Left cardiac atrium (tissue), 4 donors: ENCODE measurements at regions not wholly inside any gene's neighbourhood (a gene's known extent, or its start where the extent isn't known, plus 50 kb on each side); places are given as distances from the start of the nearest gene placed in this dataset.

Source experiments
- ATAC-seq, 2 donors: fragments of 200-7000 bp; cut with Tn5 transposase; one replicate each; pipeline ENCODE4 v1.9.1; 2020; ENCODE audit warnings: mild to moderate bottlenecking in 2 of 2, moderate library complexity in 2 of 2
- DNase-seq: peaks from one replicate; pipeline ENCODE4 v3.0.0-alpha.2; 2020
- intact Hi-C, 2 donors: fragments of 100-400 bp; cut with DNase I; formaldehyde crosslinking; loops; one replicate each; pipeline versions ENCODE4 v1.14.1 to v1.15.1; 2022 to 2023
- donor health status: DM: no; HTN: yes; CAD: no.
- donor health status: DM: no; HTN: yes; CAD: no; lungs with severe emphysema.
- donor health status: DM: yes; HTN: yes; CAD: no.
- donor health status: Dilated cardiomyopathy.

DNA sequence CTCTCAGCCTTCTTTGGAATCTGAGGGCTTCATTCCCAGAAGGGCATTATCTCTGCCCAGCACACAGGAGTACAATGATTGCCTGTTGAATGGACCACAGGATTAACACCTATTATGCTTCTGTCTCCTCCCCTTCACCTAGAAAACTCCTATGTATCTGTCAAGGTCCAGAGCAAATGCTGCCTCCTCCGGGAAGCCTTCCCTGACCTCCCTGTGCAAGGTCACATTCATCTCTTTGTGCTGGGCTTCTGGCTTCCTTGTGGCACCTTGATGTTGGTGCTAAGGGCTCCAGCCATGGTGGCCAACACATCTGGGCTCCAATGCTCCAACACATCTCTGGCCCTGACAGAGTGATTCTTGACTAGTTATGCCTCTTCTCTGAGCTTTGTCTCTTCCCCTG lies 49.9 kb upstream of the ATP2B2 start:
- intact Hi-C loops: no loop called here
- no peak for ATAC-seq
- DNase-seq: no peak

DNA sequence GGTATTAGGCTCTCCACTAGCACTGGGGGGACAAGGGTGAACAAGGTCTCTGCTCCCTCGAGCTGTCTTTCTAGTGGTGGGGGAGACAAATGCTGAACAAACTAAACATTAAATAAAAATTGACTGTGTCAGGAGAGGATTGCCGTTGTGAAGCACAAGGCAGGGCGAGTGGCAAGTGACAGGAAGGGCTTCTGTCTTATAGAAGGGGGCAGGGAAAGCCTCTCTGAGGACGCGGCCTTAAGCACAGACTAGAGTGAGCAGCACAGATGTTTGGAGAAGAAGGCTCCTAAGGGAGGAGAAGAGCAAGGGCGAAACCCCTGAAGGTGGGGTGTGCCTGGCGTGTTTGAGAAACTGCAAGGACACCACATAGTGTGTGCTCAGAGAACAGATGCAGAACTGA lies 50.9 kb upstream of the ATP2B2 start:
- ATAC-seq: no peak
- DNase-seq: no peak
- intact Hi-C loops: no loop called here

DNA sequence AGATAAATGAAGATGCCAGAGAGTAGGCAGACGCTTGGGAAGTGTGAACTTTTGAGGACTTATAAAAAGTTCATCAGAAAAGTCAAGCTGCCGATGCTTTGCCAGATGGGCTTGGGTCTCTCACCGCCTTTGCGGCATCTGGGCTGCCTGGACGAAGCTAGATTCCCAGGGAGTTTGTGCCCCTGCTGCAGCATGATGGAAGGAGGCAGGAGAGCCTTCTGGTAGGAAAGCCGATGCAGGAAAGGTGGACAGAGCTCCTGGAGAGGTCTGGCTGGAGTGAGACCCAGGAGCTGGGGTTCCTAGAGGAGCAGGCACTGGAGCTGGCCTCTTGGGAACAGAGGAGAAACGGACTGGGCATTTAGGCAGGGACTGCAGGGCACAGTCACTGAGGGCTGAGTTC lies 51.9 kb upstream of the ATP2B2 start:
- intact Hi-C loops: no loop called here
- no peak for DNase-seq
- no peak for ATAC-seq

DNA sequence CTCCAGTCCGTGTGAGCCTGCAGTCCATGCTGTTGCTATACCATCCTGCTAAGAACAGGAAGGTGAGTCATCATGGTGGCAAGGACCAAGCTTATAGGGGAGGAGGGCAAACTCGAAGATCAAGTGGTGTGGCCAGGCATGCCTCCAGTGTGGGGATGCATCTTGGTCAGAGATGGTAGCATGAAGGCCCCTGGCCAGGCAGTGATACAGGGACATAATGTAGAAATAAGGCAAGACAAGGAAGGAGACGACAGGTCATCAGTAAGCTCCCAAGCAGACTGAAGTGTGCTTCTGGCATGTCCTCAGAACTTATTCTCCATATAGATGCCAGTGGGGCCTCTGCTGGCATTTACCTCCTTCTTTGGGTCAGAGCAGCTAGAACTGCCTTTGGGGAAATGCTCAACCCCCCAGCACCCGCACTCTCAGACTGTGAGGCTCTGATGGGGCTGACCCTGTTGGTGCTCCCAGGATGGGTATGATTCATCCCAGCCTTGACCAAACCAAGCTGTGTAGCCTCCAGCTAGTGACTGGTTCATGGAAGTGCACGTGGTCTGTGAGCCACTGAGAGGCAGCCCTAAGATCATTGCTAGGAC lies 52.5 kb upstream of the ATP2B2 start:
- intact Hi-C loops: no loop called here
- ATAC-seq: peak in 1 of 2 donors; percentile 25
- DNase-seq: no peak

DNA sequence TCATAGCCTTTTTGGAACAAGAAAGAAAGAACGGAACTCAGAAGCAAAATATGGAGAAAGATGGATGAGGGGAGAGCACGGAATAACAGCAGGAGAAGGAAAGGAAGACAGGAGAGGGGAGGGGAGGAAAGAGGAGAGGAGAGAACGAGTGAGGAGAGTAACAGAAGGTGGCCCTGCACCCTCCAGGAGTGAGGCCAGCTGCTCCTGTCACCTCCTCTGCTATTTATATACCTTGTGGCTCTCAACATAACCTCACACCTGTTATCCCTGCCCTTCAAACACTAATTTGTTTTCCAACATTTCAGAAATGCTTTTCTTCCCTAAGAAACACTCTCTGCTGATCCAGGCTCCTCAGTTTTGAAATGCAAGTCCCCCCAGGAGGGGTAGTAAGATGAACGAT lies 53.4 kb upstream of the ATP2B2 start:
- ATAC-seq (no peak), DNase-seq (no peak)
- intact Hi-C loops: no loop called here

DNA sequence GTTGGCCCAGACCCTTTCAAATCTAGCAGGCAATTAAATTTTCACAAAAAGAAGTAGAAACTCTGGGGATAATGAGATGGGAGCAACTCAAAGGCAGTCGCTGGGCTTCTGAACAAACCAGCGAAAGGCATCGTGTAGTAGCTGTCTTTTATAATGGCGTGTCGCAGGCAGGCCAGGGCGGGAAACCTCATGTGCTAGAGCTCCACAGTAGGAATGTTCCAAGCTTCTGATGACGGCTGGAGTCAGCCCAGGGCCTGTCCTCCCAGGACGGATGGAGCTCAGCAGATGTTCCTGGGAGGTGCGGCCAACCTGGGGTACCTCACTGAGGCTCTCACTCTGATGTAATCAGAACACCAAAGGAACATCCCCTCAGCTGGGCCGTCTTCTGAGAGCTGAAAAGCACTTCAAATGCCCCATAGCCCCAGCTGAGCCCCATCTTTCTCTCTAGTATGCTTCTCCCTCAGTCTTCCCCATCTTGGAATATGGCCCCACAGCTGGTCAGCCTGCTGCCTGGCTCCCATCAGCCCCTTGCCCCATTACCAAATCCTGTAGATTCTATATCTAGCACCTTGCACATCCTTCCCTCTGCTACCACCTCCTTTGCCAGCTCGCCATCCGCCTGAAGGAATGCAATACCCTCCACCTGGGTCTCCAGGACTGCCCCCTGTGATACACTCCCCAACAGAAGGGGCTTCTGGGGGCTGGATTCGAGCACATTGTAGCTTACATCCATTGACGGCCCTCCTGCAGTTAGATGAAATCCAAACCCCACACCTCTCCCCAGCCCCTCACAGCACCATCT lies 54.9 kb upstream of the ATP2B2 start:
- intact Hi-C loops: no loop called here
- DNase-seq: no peak
- no peak for ATAC-seq

DNA sequence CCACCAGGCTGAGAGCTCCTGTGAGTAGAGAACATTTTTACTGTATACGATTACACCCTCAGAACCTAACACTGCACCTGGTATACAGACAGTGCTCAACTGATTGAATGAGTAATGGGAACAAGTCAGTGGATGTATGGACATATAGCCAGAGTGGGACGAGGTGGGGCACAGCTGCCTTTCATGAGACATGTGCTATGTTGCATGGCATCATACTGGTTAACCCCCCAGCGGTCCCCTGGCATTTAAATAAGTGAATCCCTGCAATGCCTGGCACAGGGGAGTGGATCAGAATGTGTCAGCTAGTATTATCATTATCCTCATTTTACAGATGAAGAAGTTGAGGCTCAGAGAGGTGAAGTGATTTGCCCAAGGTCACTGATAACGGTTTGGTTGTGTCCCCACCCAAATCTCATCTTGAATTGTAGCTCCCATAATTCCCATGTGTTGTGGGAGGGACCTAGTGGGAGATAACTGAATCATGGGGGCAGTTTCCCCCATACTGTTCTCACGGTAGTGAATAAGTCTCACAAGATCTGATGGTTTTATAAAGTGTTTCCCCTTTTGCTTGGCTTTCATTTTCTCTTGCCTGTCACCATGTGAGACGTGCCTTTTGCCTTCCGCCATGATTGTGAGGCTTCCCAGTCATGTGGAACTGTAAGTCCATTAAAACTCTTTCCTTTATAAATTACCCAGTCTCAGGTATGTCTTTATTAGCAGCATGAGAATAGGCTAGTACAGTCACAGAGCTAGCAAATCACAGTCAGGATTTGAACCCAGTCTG lies 56.0 kb upstream of the ATP2B2 start:
- intact Hi-C loops: no loop called here
- DNase-seq (no peak), ATAC-seq (no peak)

DNA sequence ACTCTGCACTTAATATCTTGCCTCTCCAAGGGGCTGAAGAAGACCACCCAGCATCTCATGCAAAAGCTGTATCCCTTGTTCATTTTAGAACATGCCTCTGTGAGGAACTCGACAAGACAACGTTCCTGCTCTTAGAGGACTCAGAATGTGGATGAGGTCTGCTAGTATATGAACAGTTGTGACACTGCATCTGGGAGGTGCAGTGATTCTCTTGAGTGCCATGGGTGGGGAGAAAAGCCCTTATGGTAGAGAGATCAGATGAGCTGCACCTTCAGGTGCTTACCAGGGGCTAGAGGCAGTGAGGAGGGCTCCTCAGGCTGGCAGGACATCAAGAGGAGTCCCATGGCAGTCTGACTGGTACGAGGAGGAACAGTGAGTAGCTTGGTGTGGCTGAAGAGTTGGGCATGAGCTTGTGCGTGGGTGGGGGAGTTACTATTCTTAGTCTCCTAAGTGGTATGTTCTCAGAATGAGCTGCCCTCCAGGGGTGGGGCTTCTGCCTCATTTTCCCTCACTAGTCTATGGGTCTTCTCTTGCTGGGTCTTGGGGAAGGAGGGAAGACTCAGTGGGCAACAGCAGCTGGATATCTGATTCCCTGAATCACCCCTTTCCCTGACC lies 56.7 kb upstream of the ATP2B2 start:
- DNase-seq (peak; percentile 32), ATAC-seq (peak; percentile 19 to 41)
- intact Hi-C loops: no loop called here

DNA sequence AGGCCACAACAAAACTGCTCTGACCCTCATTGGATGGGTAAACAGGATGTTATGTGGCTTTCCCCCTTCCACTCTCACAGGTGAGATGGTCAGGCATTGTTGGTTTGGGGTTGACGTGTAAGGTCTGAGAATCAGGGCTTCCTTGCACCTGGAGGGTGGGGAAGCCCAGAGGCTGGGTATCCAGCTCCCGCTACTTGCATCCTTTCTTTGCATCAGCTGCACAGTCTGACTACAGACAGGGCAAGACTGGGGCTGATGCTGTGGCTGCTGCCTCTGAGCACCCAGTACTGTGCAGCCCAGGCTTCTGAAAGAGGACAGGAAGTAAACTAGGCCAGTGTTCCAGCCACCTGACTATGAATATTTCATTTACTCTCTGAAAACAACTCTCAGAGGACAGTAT lies 58.0 kb upstream of the ATP2B2 start:
- no peak for DNase-seq

DNA sequence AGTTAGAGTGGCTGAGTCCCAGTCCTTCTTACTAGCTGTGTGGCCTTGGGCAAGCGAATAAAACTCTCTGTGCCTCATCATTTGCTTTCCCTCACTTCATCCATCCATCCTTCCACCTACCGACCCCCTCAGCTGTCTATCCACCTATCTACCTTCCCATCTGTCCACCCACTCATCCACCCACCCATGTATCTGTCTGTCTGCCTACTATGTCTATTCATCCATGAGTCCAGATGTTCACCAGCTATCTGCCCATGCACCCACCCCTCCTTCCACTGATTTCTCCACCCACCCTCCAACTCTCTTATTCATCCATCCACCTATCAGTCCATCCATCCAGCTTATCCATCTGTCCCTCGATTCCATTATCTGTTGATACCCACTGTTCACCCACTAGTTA lies 60.4 kb upstream of the ATP2B2 start:
- intact Hi-C loops: no loop called here
- DNase-seq: no peak
- no peak for ATAC-seq

More for the DNA sequence above, 58.0 kb upstream of the ATP2B2 start:
- intact Hi-C loops: no loop called here
- ATAC-seq: no peak

DNA sequence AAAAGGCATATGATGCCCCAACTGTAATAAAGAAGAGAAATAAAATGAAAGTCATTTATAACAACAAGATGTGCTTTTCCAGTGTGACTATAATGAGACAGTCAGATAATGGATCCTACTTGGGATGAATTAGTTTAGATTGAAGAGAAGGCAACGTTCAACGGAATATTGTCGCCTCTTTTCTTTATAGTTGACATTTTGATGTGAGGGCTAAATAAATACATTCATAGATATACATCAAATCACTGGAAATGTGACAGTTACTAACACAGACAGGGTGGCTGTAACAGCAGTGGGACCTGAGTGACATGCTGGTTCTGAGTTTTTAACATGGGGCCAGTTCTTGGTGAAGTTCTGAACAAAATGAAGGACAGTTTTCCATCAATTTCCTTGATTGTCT lies 61.1 kb upstream of the ATP2B2 start:
- no peak for ATAC-seq
- intact Hi-C loops: no loop called here
- no peak for DNase-seq

DNA sequence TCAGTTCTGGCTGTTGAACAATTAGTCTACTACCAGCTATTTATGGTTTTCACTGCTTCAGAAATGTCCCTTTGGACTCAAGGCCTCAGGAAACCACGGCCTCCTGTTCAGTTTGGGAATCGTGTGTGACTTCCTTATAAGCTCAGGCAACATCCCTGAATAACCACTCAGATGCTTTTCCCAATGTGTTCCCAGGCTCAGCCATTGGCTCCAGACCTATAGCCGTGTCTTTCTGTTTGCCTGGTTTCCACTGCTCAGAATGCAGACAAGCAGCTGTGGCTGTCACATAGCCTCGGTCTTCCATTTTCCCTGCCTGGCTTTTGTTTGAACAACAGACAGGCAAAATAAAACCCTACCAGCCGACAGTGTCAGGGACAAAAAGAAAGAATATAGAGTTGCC lies 63.2 kb upstream of the ATP2B2 start:
- ATAC-seq: no peak
- no peak for DNase-seq
- intact Hi-C loops: no loop called here

DNA sequence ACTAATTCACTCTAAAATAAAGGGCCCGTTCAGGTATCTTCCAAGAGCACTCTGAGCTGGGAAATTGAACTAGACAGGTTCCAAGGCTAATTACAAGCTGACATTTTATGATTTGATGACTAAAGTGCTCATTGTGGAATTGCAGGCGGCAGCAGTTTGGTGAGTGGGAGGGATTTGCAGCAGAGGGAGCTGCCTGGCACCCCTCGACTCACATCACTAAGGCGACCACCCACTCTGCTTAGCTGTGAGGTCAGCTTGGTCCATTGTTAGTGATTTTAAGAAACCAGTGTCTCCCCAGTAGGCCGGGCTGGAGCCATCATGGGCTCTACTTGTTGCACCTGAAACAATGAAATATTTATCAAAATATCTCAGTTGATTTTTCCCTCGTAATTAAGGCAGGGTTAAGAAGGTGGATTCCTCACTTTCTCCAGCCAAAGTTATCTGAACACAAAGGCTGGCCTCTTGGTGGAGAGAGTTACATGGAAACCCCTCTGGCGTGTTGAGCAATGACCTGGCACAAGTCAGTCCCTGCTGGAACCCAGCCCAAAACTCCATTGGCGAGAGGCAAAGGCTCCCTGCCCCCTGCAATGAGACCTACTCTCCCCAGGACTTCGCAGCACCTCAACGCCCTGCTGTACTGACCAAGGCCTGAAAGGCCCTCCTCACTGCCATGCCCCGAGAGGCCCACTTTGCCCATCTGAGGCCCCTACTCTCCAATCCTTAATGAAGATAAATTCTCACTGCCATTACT lies 65.0 kb upstream of the ATP2B2 start:
- DNase-seq (peak; percentile 45), ATAC-seq (peak; percentile 58 to 65)
- intact Hi-C loops: no loop called here

DNA sequence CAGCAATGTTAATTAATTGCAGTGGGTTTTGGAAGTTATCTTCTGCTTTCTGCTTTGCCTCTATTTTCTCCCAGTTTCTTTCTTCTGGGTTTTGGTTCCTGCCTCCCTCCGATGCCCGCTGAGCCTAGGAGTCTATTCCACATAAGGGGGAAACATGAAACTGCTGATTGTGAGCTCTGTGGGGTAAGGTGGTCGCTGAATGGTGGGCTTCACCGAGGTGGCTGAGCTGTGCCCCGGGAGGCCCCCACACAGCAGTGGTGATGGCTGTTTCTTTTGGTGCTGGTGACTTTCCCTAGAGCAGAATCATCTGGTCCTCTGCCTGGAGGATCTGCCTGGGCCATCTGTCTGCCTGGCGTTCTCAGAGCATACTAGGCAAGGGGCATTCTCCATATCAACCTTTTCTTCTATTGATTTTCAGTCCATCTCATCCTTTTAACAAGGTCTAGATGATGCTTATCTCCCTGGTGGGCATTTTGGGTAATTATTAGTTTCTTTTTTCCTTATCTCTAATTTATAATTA lies 68.8 kb upstream of the ATP2B2 start:
- DNase-seq (no peak), ATAC-seq (no peak)
- intact Hi-C loops: no loop called here

DNA sequence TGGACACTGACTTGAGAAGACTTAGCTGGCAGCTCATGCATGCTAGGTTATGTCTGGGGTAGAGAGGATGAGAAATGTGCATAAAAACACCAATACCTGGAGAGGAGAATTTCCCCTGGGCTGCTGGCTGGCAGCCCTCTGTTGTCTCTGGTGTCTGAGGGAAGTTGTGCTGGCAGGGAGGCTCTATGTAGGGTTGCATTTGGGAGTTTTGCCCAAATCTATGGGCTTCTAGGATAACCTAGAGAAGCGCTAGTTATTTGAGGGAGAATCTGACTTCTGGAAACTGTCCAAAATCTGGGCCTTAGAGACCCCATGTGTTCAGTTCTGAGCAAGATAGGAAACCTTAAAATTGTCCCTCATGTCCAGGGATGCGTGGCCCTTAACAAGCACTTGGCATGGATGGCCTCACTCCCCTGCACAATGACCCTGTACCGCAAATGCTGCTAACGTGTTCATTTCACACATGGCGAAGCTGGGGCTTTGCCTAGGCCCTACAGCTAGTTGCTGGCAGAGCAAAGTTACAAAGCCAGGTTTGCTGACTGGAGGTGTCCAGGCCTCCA lies 70.3 kb upstream of the ATP2B2 start:
- ATAC-seq (no peak), DNase-seq (no peak)
- intact Hi-C loops: no loop called here

DNA sequence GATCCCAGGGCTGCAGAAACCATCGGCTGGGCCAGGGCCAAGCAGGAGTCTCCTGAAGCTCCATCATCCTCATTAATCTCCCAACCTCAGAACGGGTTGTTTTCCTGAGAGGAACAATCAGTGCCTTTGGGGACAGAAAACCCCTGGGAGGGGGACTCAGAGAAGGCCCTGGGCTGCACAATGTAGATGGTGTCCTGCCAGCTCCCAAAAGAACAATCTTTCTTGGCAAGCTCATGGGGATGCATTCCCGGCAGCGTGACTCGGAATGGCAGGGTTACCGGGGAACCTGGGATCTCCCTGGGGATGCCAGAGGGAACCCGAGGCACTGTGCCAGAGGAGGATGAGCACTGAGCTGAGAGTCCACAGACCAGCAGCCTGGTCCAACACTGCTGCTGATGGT lies 72.1 kb upstream of the ATP2B2 start:
- ATAC-seq: no peak
- intact Hi-C loops: no loop called here
- no peak for DNase-seq

DNA sequence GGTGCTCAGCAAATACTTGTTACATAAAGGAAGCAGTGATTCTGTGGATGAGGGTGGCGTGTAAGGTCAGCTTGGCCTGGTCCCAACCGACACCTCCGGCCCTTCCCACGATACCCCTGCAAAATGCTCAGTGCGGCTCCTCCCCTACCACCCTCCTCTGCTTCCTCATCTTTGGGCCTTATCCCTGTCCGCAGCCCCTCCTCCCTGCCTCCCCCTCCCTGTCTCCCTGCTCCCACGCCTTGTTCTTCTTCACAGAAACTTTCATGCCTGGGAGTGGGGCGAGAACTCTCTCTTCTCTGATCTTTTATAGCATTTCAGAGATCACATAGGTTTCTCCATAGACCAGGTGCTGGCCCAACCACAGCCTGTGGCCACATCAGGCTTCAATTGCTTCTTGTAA lies 75.0 kb upstream of the ATP2B2 start:
- intact Hi-C loops: no loop called here
- ATAC-seq (no peak), DNase-seq (no peak)

DNA sequence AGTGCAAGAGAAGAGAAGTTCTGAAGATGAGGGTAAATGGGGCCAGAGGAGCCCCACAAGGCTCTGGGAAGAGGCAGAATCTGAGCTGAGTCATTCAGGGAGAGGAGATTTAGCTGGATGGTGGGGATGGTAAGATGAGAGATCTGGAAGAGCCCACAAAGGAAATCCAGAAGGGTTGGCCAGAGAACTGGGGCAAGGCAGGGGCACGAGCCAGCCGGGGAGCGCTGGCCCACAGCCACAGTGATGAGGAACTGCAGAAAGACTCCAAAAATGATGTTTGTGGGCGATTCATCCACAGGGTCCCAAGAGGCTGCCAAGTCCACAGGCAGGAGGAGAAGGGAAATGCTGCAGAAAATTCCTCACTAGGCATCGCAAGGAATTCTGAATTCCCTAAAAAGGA lies 75.9 kb upstream of the ATP2B2 start:
- ATAC-seq: no peak
- intact Hi-C loops: no loop called here
- no peak for DNase-seq

DNA sequence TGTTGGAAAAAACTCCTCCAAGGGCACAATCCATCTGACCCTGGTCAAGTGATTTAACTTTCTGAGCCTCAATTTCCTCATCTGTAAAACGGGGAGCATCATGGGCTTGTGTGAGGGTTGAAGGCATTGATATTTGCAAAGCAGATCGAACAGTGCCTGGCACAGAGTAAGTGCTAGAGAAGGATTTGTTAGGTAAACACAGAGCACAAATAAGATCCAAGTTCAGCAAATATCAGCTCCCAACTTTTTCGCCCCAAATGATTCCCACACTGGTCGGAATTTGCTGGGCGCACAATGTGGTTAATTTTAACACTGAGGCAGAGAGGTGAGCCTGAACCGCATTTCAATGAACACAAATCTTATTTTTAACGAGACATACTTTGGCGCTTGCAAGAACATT lies 76.3 kb upstream of the ATP2B2 start:
- DNase-seq (no peak), ATAC-seq (no peak)
- intact Hi-C loops: no loop called here
